Fibroblast of mammary gland (primary cell): ENCODE measurements at regions not wholly inside any gene's neighbourhood (a gene's known extent, or its start where the extent isn't known, plus 50 kb on each side); places are given as distances from the start of the nearest gene placed in this dataset.
"Not testable (repeated sequence)": the region's sequence is repeated elsewhere in the genome, so short reads cannot be mapped to it uniquely, and the experiment has no call there.

Experiments
- DNase-seq: peaks from one replicate; pipeline ENCODE4 v3.0.0-alpha.2; 2010; ENCODE audit warnings: low read depth
- H3K4me3 ChIP-seq: 2 replicates; pipeline ENCODE4 v1.5.1; 2011; ENCODE audit warnings: low read depth, mild to moderate bottlenecking, low read length, moderate library complexity; ENCODE audit not compliant: control insufficient read depth
- TF ChIP-seq, protein P1 (sequence below): conservative IDR thresholded peaks from 2 replicates; pipeline ENCODE4 v1.5.1; 2011; ENCODE audit warnings: low read depth, low read length, inconsistent platforms; ENCODE audit not compliant: control insufficient read depth, insufficient read depth

DNA sequence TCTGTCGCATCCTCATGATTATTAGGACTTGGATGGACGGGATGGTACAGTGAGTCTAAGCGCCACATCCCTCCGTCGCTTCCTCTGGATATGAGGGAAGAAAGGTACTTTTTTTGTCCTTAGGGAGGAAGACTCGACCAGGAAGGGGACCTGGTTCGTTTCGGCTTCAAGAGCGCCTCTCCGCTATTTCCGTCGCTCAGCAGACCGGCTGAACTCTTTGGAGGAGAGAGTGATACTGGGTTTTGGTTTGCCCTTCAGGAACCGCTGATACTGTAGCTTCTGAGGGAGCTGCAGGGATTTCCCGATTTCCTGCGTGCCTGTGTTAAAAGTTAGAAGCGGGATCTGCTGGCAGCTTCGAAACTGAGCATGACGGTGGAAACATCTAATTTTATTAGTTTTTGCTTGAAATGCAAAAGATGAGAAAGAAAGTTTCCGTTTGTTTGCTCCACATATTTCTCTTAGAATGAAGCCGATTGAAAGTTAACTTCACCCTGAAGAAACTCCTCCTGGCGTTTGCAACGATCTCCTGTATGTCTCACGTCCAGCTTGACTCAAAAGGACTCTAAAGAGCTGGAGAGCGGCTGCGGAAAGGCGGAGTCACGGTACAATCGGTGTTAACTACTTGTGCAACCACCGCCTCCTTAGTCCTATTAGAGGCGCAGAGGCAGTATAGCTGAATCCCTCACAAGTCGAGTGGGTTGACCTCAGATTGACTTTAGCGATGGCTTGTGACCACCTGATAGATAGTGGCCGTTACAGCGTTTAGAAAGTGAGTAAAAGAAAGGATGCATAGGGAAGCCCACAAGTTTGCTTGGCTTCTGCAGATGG, 129.4 kb downstream of the TRIM27 start:
- H3K4me3 ChIP-seq: peak overlapping the region; percentile 61
- TF ChIP-seq, protein P1, sequence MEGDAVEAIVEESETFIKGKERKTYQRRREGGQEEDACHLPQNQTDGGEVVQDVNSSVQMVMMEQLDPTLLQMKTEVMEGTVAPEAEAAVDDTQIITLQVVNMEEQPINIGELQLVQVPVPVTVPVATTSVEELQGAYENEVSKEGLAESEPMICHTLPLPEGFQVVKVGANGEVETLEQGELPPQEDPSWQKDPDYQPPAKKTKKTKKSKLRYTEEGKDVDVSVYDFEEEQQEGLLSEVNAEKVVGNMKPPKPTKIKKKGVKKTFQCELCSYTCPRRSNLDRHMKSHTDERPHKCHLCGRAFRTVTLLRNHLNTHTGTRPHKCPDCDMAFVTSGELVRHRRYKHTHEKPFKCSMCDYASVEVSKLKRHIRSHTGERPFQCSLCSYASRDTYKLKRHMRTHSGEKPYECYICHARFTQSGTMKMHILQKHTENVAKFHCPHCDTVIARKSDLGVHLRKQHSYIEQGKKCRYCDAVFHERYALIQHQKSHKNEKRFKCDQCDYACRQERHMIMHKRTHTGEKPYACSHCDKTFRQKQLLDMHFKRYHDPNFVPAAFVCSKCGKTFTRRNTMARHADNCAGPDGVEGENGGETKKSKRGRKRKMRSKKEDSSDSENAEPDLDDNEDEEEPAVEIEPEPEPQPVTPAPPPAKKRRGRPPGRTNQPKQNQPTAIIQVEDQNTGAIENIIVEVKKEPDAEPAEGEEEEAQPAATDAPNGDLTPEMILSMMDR: no peak
- DNase-seq: peak; percentile 71

DNA sequence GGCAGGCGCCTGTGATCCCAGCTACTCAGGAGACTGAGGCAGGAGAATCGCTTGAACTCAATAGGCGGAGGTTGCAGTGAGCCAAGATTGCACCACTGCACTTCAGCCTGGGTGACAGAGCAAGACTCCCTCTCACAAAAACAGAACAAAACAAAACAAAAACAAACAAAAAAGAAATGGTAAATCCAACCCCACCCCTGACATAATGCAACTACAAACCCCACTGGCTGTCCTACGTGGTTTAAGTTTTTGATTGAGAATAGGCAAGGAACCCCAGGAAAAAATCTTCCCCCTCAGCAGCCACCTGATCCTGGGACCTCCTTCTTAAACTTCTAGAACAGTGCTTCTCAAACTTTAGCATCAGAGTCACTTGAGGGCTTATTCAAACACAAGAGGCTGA, 123.1 kb downstream of the TRIM27 start:
- not testable (repeated sequence) for DNase-seq, H3K4me3 ChIP-seq

DNA sequence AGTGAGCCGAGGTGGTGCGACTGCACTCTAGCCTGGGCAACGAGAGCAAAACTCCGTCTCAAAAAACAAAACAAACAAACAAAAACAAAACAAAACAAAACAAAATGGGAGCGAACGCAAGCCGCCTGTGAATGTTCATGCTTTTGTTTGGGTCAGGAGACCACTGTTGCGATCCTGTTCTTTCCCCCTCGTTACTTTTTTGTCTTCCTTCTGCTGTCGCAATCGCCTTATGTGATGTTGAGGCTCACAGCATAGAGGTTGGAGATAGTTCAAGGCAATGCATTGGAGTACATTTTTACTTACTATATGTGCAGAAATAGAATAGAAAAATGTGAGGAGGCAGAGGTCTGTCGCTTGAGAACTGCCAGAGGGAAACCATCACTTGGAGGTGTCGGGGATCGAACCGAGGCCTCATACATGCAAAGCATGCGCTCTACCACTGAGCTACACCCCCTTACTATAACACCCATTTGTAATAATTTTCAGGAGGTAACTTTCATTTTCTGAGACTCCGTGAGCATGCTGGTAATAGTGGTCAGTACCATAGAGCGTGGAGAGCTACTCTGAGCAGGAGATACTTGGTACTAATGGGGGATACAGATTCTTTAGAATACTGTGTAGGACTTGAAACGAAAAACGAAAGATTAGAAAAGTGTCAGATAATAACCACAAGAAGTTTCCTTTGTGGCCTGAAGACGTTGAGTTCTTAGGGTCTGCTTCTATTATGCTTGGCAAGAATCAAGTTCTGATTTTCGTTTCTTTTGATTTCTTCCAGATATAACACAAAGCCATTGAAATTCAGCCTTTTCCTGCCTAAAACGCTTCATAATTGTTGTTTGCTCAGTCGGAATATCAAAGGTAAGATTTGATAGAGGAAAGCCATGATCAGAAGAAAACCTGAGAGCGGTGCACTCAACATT, 121.1 kb downstream of the TRIM27 start:
- H3K4me3 ChIP-seq: peak overlapping the region; percentile 17
- peak; percentile 80 for DNase-seq
- TF ChIP-seq, protein P1: no peak

DNA sequence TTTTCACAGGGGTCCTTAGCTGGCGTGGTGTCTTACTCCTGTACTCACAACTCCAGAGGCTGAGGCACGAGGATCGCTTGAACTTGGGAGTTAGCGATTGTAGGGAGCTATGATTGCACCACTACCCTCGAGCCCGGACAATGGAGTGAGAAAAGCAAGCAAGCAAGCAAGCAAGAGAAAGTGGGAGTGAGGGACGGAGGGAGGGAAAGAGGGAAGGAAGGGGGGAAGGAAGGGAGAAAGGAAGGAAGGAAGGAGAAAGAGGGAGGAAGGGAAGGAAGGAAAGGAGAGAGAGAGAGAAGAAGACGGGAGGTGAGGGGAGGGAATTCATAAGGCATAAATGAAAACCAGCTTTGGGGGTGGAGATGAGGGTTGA, 120.5 kb downstream of the TRIM27 start:
- TF ChIP-seq, protein P1: no peak
- no peak for DNase-seq
- peak overlapping the region; percentile 17 for H3K4me3 ChIP-seq

DNA sequence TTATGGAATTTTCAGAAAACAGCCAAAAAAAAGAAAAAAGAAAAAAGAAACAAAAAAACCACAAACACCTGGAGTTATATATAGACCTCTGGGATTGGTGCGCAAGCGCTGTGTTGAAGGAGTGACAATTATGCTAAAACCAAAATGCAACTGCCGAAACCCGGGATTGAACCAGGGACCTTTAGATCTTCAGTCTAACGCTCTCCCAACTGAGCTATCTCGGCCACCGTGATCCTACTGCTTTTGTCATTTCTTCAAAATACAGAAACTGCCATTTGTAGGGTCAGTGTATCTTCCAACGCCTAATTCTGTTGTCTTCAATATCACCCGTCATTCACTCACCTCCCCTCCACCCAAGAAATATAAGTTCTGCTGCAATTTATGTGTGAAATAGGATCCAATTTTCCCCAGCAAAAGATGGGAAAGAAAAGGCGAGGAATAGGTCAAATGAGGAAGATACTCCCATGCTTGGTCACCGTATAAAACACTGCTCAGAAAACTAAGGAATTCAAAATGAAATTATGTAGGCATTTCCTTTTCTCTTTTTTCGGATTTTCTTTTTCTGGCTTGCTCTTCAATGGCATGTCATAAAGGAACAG, 116.0 kb downstream of the TRIM27 start:
- TF ChIP-seq, protein P1: no peak
- peak; percentile 77 for DNase-seq
- H3K4me3 ChIP-seq: peak overlapping the region; percentile 59

DNA sequence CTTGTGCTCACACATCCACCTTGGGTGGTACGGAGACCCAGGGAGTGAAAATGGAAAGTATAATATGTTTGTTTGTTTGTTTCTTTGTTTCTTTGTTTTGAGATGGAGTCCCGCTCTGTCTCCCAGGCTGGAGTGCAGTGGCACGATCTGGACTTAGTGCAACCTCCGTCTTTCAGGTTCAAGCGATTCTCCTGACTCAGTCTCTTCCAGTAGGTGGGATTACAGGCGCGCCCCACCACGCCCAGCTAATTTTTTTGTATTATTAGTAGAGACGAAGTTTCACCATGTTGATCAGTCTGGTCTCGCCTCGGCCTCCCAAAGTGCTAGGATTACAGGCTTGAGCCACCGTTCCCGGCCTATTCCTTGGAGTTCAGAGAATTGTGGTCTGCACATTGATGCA, 115.4 kb downstream of the TRIM27 start:
- no peak for DNase-seq
- TF ChIP-seq, protein P1: no peak
- peak overlapping the region; percentile 59 for H3K4me3 ChIP-seq
